Endometrial microvascular endothelial cells (primary cell): ENCODE measurements at regions not wholly inside any gene's neighbourhood (a gene's known extent, or its start where the extent isn't known, plus 50 kb on each side); places are given as distances from the start of the nearest gene placed in this dataset.
"Not testable (repeated sequence)": the region's sequence is repeated elsewhere in the genome, so short reads cannot be mapped to it uniquely, and the experiment has no call there.

Experiments used
- in situ Hi-C: cut with HindIII; loops from 2 replicates; pipeline ENCODE4 v1.10.0; 2017; ENCODE audit warnings: low sequenced_read_pairs, low pct_unique_long_range_greater_than_20kb; ENCODE audit errors: inconsistent ontology term

DNA sequence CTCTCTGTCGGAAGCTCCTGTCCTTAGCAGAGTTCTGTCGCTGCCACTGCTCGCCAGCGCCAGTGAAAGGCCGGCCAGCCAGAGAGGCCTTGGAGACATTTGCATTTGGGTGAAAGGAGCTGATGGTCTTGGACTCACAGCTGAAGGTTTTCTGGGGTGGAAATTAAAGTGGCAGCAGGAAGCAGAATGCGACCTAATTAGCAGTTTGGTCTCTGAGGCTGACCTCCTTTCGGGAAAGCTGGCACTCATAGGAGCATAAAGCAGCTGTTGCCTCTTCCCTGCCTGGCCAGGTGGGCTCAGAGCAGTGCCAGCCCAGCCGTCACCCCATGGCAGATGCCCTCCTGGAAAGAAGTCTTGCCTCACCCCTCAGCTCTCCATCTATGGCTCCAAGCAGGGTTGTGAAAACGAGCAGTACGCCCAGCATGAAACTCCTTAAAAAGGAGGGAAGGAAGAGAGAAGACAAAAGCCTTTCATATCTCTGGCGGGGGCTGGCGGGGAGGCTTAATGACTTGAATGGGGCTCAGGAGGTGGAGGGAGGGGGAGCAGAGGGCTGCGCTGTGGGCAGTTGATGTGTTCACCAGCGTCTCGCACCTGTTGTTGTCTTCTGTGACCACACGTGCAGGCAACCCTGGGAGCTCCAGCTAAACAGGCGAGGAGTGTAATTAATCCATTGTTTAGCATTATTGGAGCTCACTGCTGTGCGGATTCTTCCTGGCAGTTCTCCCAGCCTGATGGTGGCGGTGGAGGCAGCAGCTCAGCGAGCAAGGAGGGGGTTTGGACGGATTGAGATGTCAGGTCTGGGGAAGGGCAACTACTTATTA is 264.0 kb downstream of the MID1IP1 start:
- in situ Hi-C loops = no loop called here

DNA sequence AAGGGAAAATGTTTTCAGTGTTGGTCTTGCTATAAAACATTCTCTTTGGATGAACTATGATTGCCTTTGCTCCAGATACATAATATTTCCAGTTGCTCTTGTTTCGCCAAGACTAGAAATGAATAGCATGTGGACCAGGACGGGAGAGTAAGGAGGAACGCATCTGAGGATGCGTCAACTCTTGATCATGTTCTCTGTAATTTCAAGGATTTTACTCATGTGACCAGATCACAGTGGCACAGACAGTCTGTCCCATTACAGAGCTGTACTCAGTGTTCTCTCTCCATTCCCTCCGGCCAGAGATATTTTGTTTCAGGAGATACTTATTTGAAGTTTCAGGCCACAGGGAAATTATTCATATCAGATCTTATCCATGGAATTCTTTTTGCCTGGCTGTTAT is 266.6 kb downstream of the MID1IP1 start:
- in situ Hi-C loops = no loop called here

DNA sequence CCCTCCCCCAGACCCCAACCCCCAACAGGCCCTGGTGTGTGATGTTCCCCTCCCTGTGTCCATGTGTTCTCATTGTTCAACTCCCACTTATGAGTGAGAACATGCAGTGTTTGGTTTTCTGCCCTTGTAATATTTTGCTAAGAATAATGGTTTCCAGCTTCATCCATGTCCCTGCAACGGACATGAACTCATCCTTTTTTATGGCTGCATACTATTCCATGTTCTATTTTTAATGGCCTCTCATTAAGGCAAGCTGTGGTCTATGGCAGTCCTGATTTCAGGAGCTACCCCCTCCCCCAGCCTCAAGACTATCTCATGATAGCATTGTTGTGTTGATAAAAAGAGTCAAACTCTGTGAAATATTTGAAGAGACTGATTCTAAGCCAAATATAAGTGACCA is 267.4 kb downstream of the MID1IP1 start:
- in situ Hi-C loops = not testable (repeated sequence)

DNA sequence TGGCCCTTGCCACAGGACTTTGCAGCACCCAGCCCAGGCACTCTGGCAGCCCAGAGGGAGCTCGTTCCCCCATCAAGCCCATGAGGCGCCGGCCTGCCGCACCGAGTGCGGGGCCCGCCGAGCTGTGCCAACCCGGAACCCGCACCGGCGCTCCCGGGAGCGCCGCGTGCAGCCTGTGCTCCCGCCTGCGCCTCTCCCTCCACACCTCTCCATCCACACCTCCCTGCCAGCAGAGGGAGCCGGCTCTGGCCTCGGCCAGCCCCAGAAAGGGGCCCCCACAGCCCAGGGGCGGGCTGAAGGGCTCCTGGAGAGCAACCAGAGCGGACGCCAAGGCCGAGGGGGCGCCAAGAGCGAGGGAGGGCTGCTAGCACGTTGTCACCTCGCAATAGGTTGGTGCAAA is 268.8 kb downstream of the MID1IP1 start:
- in situ Hi-C loops = no loop called here

DNA sequence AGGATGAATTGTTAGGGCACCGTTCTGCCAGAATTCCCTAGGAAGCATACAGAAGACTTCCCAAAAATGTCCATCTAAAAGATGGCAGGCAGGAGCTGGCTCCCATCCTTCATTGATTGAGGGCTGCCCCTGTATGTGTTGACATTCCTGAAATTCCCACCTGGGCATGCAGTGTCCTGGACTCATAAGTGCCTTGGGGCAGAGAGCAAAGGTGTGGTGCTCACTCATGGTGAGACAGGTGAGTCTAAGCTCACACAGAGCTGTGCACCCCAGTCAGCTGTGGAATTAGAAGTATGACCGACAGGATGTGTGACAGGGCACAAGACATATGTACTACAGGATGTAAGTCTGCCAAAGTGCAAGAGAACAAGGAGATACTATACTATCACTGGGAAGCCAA is 271.9 kb downstream of the MID1IP1 start:
- in situ Hi-C loops = no loop called here

DNA sequence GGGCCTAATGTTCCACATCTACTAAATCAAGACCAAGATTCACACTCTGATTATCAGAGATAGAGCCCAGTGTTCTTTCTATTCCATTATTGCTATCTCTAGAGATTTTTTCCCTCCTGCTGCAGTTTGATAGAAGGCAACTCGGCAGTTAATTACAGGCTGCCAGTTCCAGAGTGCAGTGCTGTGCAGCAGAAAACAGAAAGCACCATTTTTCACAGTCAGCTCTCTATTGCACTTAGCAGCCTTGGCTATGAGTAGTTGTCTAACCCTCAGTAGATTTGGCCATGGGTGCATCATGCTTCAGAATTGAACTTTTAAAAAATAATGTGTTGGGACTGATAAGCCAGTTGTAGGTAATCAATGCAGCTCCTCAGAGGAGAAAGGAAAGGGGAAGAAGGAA is 295.3 kb downstream of the MID1IP1 start:
- in situ Hi-C loops = no loop called here

DNA sequence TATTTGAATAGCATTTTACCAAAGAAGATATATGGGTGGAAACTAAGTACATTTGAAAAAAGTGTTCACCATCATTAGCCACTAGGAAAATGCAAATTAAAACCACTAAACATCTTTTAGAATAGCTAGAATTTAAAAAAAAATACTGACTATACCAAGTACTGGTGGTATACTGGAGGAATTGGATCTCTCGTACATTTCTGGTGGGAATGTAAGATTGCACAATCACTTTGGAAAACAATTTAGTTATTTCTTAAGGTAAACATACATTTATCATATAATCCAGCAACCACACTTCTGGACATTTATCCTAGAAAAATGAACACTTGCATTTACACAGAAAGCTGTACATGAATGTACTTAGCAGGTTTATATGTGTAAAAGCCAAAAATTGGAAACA is 303.5 kb downstream of the MID1IP1 start:
- in situ Hi-C loops = no loop called here

DNA sequence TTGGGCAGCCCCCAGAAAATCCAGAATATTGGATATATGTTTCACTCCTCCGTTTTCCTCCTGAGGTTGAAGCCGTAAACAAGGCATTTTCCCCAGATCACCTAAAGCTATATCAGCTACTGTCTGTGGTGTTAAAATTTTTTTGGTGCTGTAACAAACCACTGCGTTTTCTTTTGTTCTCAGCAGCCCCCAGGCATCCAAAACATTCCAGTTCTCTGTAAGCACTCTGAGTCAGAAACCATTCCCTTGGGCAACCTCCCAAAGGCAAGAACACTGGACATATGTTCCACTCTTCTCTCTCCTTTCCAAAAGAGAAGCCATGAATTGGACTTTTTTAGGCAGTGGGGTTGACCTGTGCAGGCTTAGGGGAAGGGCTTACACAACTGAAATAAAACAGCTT is 310.9 kb downstream of the MID1IP1 start:
- in situ Hi-C loops = no loop called here

DNA sequence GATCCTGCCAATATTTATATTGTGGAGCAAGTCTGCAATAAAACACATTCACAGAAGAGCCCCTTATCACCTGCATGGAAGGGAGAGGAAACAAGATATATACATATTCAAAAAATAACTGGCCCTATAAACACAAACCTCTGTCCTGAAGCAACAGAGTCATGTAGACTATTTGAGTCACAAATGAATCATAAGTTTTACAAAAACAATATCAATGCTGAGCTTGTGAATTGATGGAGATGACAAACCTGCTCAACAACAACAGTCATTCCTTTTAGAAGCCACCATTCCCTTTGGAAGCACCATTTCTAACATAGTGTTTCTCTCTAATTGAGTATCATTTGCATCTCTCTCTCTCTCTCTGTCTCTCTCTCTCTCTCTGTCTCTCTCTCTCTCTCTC is 313.9 kb downstream of the MID1IP1 start:
- in situ Hi-C loops = no loop called here

DNA sequence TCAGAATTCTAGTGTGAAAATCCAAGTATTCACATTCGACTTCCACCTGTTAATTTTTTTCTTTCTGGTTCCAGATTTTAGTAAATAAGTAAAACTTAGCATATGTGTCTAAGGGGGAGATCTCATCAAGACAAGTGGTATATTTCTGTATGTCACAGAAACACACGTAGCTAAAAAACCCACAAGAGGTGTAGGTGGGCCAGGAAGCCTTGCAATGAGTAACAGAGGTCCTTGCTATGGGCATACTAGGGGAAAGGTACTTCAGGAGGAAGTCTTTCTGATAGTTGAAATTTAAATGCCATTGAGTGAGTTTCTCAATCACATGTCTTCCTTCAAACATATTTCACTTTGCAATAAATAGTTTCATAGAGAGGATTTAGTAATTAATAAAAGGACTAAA is 315.8 kb downstream of the MID1IP1 start:
- in situ Hi-C loops = no loop called here

DNA sequence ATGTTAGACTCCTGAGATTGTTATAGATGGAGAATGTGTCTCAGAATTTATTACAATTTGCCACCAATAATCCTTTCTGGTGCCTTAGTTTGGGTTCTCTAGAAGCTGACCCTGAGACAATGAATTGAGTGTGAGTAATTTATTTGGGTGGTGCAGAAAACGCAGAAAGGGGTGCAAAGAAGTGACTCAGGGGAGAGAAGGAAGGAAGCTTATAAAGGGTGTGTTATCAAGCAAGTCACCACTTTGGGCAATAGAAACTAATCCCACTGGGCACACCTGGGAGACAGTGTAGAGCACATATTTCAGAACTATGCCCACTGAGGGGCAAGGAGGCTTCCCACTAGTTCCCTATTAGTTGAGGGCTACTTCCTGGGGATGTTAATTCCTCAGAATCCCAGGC is 320.6 kb downstream of the MID1IP1 start:
- in situ Hi-C loops = no loop called here

DNA sequence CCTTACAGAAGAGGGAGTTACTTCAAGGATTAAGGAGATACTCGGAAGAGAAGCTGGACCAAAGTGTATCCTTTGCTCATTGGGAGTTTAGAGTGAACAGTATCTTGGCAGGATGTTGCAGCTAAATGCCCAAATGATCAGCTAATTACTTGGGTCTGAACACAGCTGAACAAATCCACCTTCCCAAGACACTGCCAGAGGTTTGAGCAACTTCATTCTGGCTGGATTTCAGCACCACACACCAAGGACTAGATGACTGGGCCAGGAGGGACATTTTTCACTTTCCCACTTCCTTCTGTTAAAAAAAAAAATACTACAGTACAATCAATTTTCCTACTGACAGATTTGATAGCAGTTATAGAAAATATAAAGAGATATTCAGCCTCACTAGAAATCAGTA is 324.6 kb downstream of the MID1IP1 start:
- in situ Hi-C loops = no loop called here

DNA sequence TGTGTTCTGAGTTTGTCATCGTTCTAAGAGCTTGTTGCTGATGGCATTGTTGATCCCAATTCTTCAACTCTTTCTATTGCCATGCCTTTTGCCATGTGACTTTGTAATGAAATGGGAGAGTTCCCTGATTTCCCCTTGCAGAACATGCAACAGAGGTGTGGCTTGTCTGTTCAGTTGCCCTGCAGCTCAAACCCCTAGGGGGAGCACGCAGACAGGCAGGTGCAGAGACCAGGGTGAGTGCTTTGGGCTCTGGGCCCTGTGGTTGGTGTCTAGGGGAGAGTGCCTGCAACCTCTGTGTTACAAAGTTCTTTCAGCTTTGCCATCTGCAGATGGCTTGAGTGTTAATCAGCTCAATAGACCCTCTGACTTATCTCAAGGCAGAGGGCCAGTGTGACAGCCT is 332.7 kb downstream of the MID1IP1 start:
- in situ Hi-C loops = no loop called here

DNA sequence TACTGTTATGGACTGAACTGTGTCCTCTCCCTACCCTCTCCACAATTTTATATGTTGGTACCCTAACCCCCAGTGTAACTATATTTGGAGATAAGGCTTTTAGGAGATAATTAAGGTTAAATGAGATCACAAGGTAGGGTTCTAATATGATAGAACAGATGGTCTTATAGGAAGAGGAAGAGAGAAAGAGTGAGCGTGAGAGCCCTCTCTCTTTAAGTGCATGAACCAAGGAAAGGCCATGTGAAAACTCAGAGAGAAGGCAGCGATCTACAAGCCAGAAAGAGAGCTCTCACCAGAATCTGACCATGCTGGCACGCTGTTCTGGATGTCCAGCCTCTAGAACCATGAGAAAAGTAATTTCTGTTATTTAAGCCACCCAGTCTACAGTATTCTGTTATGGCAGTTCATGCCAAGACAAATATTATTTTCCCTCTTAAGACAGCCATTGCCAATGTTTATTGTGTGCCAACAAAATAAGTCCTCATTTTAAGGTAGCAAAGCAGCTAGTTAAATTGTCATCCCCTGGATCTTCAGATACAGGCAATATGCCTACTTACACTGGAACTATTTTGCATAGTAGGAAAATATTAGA is 336.2 kb downstream of the MID1IP1 start:
- in situ Hi-C loops = no loop called here

DNA sequence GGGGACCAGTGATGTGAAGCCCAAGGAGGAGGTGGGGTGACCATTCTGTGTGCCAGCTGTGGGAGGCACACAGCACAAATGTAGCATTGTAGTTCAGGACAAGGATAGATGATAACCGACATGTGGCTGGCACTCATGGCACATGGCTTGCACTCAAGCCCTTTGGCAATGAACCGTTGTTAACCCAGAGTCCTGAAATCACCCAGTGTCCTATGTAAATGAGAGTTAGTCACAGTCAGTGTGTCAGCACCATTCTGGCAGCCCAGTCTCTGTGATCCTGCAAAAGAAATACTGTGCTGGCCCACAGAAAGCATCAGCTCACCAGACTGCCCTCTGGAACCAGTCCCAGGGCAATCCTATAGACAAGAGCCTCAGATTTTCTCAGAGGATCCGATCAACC is 339.3 kb downstream of the MID1IP1 start:
- in situ Hi-C loops = no loop called here

DNA sequence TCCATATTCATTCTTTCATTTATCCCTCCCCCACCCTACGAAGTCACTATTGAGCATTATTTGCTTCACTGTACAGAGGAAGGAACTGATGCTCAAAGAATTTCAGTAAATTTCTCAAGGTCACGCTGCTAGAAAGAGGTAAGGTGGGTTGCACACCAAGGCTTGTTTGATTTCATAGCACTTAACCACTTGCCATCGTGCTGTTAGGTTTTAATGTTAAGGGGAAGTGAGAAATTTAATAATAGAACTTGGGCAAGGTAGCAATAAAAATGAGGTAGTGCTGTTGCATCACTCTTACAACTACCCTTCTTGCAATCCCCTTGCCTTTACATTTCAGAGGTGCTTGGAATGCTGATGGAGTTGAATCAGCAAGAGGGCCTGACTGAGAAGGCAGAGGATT is 343.1 kb downstream of the MID1IP1 start:
- in situ Hi-C loops = no loop called here

DNA sequence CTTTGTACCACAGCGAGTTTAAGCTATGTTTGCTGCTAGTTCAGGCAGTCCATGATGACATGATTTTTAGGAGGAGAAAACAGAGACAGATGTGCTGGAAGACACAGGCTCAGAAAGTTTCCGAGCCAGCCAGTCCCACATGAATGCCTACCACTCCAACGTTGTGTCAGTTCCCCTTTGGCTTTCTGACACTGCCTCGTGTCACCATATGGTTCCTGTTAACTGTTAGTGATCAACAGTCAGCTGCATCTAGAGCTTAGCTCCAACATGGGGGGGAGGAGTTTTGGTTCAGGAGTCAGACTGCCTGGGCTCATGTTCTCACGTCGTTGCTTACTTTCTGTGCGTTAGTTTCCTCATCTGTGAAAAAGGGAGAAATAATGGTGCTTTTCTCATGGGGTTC is 343.7 kb downstream of the MID1IP1 start:
- in situ Hi-C loops = no loop called here

DNA sequence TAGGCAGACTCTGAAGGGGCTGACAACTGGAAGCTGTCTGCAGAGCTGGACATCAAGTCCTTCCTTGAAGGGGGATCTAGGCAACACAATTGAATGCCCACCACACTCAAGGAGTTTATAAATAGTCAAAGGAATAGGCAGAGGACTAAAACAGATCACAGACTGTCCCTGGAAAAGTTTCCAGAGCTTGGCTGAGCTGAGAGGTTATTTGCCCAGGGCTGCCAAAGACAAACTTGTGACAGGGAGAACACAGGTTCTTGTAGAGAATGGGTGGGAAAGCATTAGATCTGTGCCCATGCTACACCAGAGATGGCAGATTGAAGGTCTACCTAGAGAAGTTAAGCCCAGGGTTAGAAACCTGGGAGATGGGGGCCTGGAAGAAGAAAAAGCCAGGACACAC is 344.6 kb downstream of the MID1IP1 start:
- in situ Hi-C loops = no loop called here

DNA sequence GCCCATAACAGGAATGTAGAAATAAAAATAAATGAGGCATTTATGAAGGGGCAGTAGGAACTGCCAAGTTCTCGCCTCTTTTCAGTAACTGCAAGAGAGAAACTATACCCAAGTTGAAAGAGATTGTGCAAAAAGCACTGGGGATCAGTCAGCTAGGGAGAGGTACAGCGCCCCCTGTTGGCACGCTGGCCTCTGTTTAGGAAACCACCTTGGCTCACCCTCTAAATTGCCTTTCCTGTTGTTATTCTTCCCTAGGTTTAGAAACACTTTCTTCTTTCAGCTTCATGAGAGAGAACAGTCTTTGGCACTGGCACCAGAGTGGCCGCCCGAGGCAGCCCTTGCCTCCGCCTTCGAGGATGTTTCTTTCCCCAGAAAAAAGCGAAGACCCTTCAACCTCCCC is 348.5 kb downstream of the MID1IP1 start:
- in situ Hi-C loops = no loop called here

DNA sequence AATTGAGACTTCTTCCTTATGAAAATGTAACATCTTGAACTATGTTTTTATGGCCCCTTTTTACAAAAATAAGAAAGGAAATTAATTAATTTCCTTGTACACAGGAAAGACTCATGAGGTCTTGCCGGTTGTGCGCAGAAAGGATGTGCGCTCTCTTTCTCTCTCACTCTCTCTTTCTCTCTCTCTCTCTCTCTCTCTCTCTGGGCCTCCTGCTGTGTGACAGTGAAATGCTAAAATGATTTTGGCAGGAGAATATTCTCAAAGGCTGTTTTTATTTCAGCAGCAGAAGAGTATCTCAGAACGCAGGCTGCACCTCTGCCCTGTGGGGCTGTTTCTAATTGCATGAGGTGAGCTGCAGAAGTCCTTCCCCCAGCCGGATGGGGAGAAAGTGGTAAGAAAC is 349.0 kb downstream of the MID1IP1 start:
- in situ Hi-C loops = no loop called here

DNA sequence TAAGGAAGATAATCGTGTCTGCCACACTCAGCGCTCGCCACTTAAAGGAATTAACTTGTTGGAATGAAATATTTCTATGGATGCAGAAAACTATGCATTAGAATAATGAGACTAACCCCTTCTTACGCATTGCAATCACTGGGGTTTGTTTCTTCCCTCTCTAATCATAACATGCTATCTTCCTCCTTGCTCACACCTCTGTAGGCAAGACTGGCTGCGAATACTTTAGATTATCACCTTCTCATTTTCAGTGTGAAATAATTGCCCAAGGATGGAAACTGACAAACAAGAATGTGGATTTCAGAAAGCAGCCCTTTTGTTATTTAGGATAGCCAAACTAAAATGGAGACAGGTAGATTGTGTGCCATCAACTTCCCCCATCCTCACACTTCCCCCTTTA is 349.4 kb downstream of the MID1IP1 start:
- in situ Hi-C loops = no loop called here
